C4-2B (cell line): ENCODE measurements at regions not wholly inside any gene's neighbourhood (a gene's known extent, or its start where the extent isn't known, plus 50 kb on each side); places are given as distances from the start of the nearest gene placed in this dataset.

ENCODE experiments used
- CTCF ChIP-seq: fragments of 450-650 bp; conservative IDR thresholded peaks from 2 replicates; pipeline ENCODE4 v1.5.1; 2017; ENCODE audit warnings: mild to moderate bottlenecking
- ZFX ChIP-seq: fragments of 450-650 bp; IDR thresholded peaks from 2 replicates; pipeline ENCODE4 v1.6.1; 2017

DNA sequence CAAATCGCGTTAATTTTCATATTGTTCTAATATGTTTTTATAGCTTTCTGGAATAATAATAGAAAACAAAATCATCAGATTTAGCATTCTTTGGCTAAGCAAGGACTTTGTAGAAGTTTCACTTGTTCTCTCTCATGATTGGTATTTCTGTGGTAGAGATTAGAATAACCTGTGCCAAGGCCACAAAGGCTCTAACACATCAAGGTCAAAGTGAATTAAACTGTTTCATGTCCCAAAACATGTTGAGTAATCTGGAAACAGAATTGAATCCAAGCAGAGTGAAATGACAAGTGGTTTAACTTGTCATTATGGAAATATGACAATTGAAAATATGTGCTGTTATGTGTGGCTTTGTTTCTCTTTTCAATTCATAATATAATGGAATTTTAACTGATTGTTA is 617.4 kb downstream of the CCDC85A start:
- TF ChIP-seq CTCF (no peak), ZFX (no peak)
